ENCODE measurements at regions not wholly inside any gene's neighbourhood (a gene's known extent, or its start where the extent isn't known, plus 50 kb on each side); places are given as distances from the start of the nearest gene placed in this dataset.

DNA sequence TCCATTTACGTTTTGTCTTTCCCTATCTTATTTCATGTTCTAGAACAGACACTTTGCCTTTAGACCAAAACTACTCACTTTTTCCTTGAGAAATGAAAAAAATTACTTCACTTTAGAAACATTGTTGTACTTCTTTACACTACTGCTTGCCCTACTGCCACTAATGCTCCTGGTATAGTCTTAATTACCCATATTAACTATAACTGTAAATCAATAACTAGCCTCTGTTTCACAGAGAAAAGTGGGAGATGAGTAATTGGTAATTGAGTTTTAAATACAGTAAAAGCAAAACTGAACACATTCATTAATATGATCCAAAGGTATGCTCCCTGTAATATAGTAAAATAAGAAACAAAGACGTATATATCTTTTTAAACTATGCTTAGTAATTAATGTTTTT lies 111.1 kb upstream of the JADE1 start:
- 75% methylated on average over 1 of the region's 2 CpGs for WGBS (ENCODE audit: insufficient coverage)
- Histone ChIP-seq H3K27ac (ENCODE audit: low read length) (no peak overlapping the region), H3K27me3 (ENCODE audit: control insufficient read depth, insufficient read depth, low read length) (no peaks in the 10 kb centered on the region), H3K36me3 (ENCODE audit: control insufficient read depth, insufficient read depth, low read length) (no peaks in the 10 kb centered on the region), H3K9me3 (ENCODE audit: control insufficient read depth, insufficient read depth, low read length) (no peaks in the 10 kb centered on the region), H3K4me3 (ENCODE audit: low read length) (no peak overlapping the region), H3K4me1 (ENCODE audit: control insufficient read depth, insufficient read depth, low read length) (no peaks in the 10 kb centered on the region)
- H3K27ac Mint-ChIP-seq = no peak overlapping the region
- no peak for ATAC-seq
- H3K4me1 Mint-ChIP-seq = no peaks in the 10 kb centered on the region
- no peaks in the 10 kb centered on the region for H3K9me3 Mint-ChIP-seq
- TF ChIP-seq, protein P1, sequence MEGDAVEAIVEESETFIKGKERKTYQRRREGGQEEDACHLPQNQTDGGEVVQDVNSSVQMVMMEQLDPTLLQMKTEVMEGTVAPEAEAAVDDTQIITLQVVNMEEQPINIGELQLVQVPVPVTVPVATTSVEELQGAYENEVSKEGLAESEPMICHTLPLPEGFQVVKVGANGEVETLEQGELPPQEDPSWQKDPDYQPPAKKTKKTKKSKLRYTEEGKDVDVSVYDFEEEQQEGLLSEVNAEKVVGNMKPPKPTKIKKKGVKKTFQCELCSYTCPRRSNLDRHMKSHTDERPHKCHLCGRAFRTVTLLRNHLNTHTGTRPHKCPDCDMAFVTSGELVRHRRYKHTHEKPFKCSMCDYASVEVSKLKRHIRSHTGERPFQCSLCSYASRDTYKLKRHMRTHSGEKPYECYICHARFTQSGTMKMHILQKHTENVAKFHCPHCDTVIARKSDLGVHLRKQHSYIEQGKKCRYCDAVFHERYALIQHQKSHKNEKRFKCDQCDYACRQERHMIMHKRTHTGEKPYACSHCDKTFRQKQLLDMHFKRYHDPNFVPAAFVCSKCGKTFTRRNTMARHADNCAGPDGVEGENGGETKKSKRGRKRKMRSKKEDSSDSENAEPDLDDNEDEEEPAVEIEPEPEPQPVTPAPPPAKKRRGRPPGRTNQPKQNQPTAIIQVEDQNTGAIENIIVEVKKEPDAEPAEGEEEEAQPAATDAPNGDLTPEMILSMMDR (IDR thresholded peaks at IDR 0.05) = no peak
- intact Hi-C loops (cut with micrococcal nuclease) = no loop called here
- no peak for DNase-seq
- no peaks in the 10 kb centered on the region for H3K36me3 Mint-ChIP-seq
- H3K27me3 Mint-ChIP-seq (ENCODE audit: low read depth in 2 of 2) = peaks cover 0 to 3% of the 10 kb centered on the region in 2 donors
- no peak overlapping the region for H3K4me3 Mint-ChIP-seq

DNA sequence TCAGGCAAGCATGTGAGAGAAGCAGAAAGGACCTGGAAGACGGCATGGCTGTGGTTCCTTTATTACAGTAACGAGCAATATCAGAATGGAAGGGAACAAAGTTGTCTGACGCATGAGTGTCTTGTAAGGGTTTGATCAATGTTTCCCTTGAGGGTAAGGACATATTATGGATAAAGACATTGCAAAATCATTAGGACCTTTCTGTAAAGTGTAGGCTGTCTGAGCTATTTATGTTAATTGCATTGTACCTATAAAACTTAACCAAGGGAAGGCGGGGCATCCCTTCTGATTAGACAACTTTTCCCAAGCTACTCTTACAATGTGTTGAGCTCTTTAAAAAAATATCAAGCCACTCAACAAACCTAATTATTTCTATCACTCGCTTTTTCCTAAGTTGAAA lies 112.2 kb upstream of the JADE1 start:
- no peak overlapping the region for H3K27ac ChIP-seq (ENCODE audit: low read length)
- no peak overlapping the region for H3K4me3 Mint-ChIP-seq
- no peak overlapping the region for H3K4me3 ChIP-seq (ENCODE audit: low read length)
- ATAC-seq (no peak), DNase-seq (no peak)
- no peaks in the 10 kb centered on the region for H3K36me3 Mint-ChIP-seq
- 93% methylated on average over 5 of the region's 5 CpGs for WGBS (ENCODE audit: insufficient coverage)
- intact Hi-C loops (cut with micrococcal nuclease) = no loop called here
- no peaks in the 10 kb centered on the region for H3K27me3 ChIP-seq (ENCODE audit: control insufficient read depth, insufficient read depth, low read length)
- H3K27me3 Mint-ChIP-seq (ENCODE audit: low read depth in 2 of 2) = peaks cover 0 to 5% of the 10 kb centered on the region in 2 donors
- no peaks in the 10 kb centered on the region for H3K9me3 Mint-ChIP-seq
- no peaks in the 10 kb centered on the region for H3K9me3 ChIP-seq (ENCODE audit: control insufficient read depth, insufficient read depth, low read length)
- H3K4me1 Mint-ChIP-seq = no peaks in the 10 kb centered on the region
- no peaks in the 10 kb centered on the region for H3K4me1 ChIP-seq (ENCODE audit: control insufficient read depth, insufficient read depth, low read length)
- no peaks in the 10 kb centered on the region for H3K36me3 ChIP-seq (ENCODE audit: control insufficient read depth, insufficient read depth, low read length)
- TF ChIP-seq, protein P1 (IDR thresholded peaks at IDR 0.05) = no peak
- H3K27ac Mint-ChIP-seq = no peak overlapping the region

DNA sequence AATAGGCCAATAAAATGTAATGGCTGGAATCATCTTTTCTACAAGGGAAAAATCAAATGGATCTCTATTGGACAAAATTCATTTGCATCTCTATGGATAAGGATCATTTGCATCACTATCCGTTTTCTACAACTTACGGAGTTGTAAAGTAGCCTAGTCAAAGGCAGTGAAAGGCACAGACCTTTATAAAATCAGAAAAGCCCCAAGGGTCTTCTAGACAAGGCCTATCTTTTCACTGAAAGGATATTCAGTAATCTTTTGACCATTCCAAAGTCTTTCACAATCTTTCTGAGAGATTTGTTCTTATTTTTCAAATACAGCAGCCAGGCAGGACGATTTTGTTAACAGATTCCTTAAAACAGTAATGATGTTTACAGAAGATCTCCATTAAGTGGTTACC lies 119.5 kb upstream of the JADE1 start:
- DNase-seq (no peak), ATAC-seq (no peak)
- no peaks in the 10 kb centered on the region for H3K36me3 ChIP-seq (ENCODE audit: control insufficient read depth, insufficient read depth, low read length)
- no peaks in the 10 kb centered on the region for H3K27me3 ChIP-seq (ENCODE audit: control insufficient read depth, insufficient read depth, low read length)
- Mint-ChIP-seq H3K36me3 (no peaks in the 10 kb centered on the region), H3K27ac (no peak overlapping the region), H3K27me3 (ENCODE audit: low read depth in 2 of 2) (peaks cover 6 to 7% of the 10 kb centered on the region in 2 donors), H3K9me3 (no peaks in the 10 kb centered on the region), H3K4me1 (no peaks in the 10 kb centered on the region), H3K4me3 (no peak overlapping the region)
- TF ChIP-seq, protein P1 (IDR thresholded peaks at IDR 0.05) = no peak
- intact Hi-C loops (cut with micrococcal nuclease) = no loop called here
- H3K9me3 ChIP-seq (ENCODE audit: control insufficient read depth, insufficient read depth, low read length) = no peaks in the 10 kb centered on the region
- H3K4me1 ChIP-seq (ENCODE audit: control insufficient read depth, insufficient read depth, low read length) = no peaks in the 10 kb centered on the region
- no peak overlapping the region for H3K27ac ChIP-seq (ENCODE audit: low read length)
- 83% methylated on average over 3 of the region's 3 CpGs for WGBS (ENCODE audit: insufficient coverage)
- H3K4me3 ChIP-seq (ENCODE audit: low read length) = no peak overlapping the region

DNA sequence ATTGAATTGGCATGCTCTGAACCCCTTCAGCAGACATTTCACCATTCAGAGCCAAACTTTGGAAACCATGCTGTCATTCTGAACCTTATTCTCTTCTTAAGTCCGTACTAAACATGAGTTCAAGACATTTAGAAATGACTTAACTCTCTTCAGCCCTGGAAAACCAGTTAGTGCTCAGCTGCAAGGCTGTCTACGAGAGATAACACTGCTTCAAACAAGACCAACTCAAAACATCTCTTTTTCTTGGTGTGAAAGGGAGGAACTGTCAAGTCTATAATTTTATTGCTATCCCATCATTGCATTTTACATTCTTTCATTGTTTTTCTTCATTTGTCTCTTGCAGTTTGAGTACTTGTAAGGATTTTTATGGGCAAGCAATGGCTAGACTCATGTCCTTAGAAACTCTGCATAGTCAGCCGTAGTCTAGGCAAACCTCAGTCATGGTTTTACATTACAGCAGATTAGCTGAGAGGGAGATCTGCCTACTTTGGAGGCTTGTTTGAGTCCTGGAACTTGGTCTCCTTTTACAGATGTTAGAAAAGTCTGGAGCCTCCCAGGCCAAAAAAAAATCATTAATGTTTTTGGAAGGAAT lies 120.6 kb upstream of the JADE1 start:
- DNase-seq = no peak
- no peaks in the 10 kb centered on the region for H3K4me1 Mint-ChIP-seq
- H3K9me3 Mint-ChIP-seq = no peaks in the 10 kb centered on the region
- intact Hi-C loops (cut with micrococcal nuclease) = no loop called here
- Histone ChIP-seq H3K9me3 (ENCODE audit: control insufficient read depth, insufficient read depth, low read length) (no peaks in the 10 kb centered on the region), H3K36me3 (ENCODE audit: control insufficient read depth, insufficient read depth, low read length) (no peaks in the 10 kb centered on the region), H3K27ac (ENCODE audit: low read length) (no peak overlapping the region), H3K4me3 (ENCODE audit: low read length) (no peak overlapping the region), H3K4me1 (ENCODE audit: control insufficient read depth, insufficient read depth, low read length) (no peaks in the 10 kb centered on the region), H3K27me3 (ENCODE audit: control insufficient read depth, insufficient read depth, low read length) (no peaks in the 10 kb centered on the region)
- H3K27me3 Mint-ChIP-seq (ENCODE audit: low read depth in 2 of 2) = peaks cover 6 to 12% of the 10 kb centered on the region in 2 donors
- no peak overlapping the region for H3K27ac Mint-ChIP-seq
- 88% methylated on average over 2 of the region's 3 CpGs for WGBS (ENCODE audit: insufficient coverage)
- H3K4me3 Mint-ChIP-seq = no peak overlapping the region
- TF ChIP-seq, protein P1 (IDR thresholded peaks at IDR 0.05) = no peak
- no peaks in the 10 kb centered on the region for H3K36me3 Mint-ChIP-seq
- no peak for ATAC-seq
